Hypothalamus (tissue), 51 donors: ENCODE measurements at regions not wholly inside any gene's neighbourhood (a gene's known extent, or its start where the extent isn't known, plus 50 kb on each side); places are given as distances from the start of the nearest gene placed in this dataset.

Experiments
- DNase-seq, 51 donors: peaks; one replicate each; lab custom pipeline; 2025; lab: John Stamatoyannopoulos, UW

- DNase-seq = no peak
These were observed 98.6 kb downstream of the FHDC1 start for GRCh38 chr4:153034681-153035080.

DNA sequence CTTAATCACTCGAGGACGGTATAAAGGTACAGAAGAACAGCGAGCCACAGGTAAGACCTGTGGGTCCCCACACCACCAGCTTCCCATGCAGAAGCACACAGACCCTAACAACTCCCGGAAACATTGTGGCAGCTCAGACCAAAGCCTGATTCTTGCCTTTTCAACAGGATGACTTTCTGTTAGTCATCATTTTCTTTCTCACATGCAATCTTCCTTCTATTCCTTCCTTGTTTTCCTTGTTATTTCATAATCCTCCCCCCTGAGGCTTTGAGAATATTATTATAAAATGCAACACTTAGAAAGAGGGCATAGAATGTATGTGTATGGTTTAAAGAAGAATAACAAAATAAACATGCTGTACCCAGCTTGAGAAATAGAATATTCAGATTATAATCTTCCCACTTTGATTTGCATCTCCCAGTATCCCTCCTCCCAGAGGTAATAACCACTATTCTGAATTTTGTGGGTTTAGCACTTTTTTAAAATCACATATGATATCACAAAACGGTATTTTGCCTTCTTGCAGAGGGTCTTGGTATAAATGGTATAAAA is 100.9 kb downstream of the FHDC1 start:
- no peak for DNase-seq

DNA sequence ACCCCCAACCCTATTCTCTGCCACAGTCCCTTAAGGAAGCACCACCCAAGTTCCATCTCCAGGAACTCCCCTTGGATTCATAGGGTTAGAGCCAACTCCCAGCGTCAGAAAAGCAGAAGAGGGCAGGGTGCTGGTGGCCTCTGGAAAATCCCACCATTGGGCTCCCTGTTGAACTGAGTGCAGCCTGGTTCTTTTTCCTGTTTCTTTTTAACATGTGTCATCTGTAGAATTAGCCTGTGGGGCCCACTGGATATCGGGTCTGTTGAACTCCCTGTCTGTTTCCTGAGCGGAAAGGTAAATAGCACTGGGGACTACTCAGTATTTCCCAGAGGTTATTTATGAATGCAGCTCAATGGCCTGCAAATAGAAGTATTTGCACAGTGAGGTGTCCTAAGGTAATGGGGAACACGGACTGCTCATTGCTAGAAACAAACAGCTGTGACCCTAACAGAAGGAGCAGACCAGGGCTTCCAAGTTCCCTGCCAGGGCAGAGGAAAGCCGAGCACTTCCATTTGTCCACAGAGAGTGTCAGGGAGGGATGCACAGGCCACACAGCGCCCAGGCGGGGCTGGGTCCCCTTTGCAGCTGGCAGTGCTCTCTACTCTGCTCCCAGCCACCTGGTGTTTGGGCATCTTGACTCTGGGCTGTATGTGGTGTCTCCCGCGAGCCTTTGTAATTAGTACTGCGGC is 102.6 kb downstream of the FHDC1 start:
- no peak for DNase-seq

GRCh38 chr4:153039542-153040185 is 103.5 kb downstream of the FHDC1 start:
- no peak for DNase-seq

DNA sequence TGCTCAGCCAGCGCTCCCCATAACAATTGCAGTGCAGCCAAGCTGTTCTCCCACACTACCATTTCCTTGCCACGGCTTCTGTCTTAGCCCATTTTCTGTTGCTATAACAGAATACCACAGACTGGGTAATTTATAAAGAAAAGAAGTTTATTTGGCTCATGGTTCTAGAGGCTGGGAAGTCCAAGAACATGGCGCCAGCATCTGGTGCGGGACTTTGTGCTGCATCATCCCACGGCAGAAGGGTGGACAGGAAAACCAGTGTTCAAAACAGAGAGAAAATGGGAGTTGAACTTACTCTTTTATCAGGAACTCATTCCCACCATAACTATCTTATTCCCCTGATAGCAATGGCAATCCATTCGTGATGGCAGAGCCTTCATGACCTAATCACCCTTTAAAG is 104.6 kb downstream of the FHDC1 start:
- DNase-seq = no peak

GRCh38 chr4:153044036-153044435 is 107.9 kb downstream of the FHDC1 start:
- no peak for DNase-seq

DNA sequence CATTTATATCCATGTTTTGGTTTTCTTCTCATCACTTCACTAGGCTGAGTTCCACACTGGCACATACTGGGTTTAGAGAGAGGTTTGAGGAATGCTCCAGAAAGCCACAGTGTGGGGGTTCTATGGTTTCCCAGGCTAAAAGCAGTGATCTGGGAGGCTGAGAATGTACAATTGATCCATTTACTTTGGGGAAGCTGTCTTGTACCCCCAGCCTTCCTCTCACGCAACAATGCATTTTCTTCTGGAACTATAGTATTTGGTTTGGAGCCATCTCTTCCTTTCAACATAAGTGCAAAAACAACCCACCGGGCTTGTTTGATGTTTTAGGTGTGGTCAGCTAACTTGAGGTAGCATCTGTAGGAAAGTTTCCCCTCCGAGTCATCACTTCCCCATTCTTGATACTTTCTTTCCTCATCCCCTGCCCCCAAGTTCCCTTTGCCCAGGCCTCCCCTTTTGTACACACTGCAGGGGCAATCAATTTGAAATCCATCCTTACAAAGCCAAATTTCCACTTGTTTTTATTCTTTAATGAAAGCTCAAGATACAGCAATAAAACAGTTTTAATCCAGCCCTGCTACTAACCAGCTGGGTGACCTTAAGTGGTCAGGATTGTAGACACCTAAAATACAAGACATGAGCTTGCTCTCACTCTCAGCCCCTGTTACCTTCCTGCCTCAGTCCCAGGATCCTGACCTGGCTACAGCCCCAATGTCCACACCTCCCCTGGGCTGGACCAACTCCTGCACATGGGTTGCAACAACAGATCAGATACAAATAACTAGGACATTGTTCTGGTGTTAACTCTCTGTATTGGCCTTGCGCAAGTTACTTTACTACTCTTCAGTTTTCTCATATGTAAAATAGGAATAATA is 109.2 kb downstream of the FHDC1 start:
- DNase-seq = no peak

DNA sequence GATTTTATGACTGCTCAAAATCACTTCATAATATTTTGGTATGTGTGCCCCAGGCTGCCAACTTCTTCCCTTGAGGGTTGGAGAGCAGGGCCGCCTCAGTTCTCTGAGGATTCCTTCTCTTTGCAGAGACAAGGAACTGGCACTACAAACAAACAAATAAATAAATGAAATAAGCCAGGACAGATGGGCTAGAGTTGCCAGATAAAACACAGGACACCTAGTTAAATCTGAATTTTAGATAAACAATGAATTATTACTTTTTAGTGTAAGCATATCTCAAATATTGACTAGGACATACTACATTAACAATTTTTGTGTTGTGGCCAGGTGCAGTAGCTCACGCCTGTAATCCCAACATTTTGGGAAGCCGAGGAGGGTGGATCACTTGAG is 122.5 kb downstream of the FHDC1 start:
- no peak for DNase-seq

DNA sequence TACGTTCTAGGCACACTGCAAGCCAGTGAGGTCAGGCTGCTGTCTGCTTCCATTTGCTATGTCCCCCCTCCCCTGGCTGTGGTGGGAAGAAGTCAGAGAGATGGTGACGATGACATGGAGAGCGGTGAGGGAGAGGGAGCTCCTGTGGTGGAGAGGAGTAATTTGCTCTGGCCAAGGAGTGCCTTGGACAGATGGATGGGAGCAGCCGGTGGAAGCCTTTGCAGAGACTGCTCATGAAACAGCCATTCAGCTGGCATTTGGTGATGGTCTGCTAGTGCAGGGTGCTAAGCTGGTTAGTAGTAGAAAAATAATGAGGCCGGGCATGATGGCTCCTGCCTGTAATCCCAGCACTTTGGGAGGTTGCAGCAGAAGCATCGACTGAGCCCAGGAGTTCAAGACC is 124.1 kb downstream of the FHDC1 start:
- no peak for DNase-seq

- DNase-seq = no peak
These were observed 125.8 kb downstream of the FHDC1 start for GRCh38 chr4:153061971-153062370.

DNA sequence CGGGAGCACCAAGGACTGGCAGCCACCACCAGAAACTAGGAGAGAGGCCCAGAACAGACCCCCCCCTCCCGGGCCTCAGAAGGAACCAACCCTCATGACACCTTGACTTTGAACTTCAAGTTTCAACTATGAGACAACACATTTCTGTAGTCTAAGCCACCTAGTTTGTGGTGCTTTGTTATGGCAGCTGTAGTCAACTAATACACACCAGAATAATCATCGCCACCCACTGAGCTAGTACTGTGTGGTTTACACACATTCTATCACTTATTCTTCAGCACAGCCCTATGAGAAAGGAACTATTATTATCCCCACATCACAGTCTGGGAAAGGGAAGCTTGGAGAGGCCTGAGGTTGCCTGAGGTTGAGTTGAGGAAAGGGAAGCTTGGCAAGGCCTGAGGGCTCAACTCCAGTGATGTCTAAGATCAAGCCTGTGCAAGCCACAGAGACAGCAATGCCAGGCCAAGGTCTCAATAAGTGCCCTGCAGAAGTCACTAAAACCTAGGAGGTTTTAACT is 126.6 kb downstream of the FHDC1 start:
- no peak for DNase-seq

DNA sequence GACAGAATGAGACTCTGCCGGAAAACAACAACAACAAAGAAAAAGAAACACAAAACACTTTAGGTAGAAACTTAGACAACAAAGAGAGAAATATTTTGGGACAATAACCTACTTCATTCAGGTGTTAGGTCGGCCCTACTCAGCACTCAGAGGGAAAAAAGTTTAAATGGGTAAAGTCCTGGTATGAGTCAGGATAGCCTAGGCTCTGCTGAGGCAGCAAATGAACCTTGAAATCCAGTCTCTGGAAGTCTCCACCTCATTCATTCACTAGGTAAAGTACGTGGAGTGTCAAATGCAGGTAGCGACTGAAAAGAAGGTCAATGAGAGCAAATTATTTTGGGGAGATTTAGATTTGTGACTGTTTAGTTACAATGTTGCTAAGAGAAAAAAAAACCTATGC is 127.4 kb downstream of the FHDC1 start:
- DNase-seq = no peak

DNA sequence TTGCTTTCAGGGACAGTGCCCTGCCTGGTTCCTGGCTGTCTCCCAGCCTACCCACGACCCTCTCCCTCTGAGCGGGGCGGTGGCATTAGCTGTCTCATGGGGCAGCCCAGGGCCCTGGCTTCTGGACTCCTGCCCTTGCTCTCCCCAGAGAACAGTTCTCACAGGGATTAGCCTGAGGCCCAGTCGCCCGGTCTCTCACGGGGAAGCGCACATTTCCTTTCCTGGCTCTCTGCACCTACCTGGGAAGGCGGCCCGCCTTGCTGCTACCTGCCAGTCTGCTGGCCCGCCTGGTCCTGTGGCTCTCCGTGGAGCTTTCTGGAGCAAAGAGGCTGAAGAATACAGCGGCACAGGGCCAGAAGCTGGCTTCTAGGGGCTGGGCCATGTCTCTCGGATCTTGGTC is 128.4 kb downstream of the FHDC1 start:
- DNase-seq = no peak

DNA sequence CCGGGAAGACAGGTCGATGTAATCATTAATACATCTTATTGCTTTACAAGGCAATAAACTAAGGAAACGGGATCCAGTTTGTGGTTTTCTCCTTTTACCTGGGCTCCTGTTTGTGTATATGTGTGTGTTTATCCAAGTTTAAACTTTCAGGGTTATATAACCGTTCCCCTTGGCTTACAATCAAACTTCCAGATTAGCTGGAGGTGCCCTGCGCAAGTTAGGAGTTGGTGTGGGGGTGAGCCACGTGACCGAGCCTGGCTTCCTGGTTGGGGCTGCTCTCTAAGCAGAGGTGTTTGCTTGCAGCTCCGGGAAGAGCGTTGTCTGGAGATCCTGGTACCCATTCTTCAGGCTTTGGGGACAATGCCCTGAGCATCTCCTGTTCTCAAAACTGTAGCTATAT is 129.2 kb downstream of the FHDC1 start:
- DNase-seq = no peak

DNA sequence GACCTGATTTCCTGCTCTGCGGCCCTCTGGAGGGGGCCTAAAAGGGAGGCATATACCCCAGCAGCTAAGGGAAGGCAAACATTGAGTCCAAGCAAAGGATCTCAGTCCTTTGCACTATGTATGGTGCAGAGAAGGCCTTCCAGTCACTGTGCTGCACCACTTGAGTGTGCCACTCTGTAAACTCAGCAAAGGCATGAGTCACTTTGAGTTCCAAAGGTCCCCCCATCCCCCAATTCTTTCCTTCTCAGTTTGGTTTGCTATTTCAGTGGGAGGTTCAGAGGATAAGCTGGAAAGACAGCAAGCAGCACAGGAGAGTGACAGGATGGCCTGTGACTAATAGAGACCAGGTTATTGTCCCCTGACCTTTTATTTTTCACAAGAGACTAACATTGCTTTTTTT is 131.3 kb downstream of the FHDC1 start:
- DNase-seq = no peak

DNA sequence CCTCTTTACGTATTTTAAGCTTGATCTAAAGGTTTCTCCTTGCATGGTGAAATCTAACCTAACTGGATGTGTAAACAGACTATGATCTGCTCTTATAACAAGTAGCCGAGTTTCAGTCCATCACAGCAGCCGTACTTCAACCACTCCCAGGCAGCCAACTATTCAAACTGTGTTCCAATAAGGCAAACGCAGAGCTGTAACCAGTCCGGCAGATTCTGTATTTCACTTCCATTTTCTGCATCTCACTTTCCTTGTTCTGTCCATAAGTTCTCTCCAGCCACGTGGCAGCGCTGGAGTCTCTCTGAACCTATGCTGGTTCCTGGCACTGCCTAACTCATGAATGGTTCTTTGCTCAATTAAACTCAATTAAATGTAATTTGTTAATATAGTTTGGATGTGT is 132.6 kb downstream of the FHDC1 start:
- no peak for DNase-seq

DNA sequence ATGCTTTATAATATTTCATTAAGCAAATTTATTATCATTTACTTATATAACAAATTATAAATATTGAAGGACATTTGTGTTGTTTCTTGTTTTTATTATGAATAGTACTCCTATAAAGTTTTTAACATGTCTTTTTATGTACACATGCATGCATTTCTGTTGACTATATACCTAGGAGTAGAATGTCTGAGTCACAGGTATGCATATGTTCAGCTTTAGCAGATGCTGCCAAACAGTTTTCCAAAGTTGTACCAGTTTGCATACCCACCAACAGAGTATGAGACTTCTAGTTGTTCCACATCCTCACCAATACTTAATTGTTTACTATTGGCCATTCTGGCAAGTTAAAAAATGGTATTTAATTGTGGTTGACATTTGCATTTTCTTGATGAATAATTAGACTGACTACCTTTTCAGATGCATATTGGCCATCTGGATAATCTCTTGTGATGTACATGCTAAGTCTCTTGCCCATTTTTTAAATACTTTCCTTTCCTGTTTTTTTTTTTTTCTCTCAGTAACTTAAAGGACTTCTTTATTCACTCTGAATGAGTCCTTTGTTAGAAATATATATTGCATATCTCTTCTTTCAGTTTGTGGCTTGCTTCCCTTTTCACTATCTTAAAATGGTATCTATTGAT is 132.2 kb upstream of the TRIM2 start:
- no peak for DNase-seq

DNA sequence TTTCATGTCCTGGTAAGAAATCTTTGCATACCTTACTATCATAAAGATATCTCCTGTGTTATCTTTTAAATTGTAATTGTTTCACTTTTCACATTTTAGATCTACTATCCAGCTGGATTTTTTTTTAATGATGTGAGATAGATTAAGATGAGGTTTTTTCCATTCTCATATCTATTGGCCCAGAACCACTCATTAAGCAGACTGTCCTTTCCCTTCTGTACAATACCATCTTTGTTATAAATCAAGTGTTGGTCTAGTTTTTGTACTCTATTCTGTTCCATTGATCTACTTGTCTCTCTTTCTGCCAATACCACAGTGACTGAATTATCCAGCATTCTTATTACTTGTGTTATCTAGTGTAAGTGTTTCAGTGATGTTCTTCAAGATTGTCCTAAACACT is 131.6 kb upstream of the TRIM2 start:
- DNase-seq = no peak

- no peak for DNase-seq
These were observed 129.8 kb upstream of the TRIM2 start for GRCh38 chr4:153074486-153074885.

DNA sequence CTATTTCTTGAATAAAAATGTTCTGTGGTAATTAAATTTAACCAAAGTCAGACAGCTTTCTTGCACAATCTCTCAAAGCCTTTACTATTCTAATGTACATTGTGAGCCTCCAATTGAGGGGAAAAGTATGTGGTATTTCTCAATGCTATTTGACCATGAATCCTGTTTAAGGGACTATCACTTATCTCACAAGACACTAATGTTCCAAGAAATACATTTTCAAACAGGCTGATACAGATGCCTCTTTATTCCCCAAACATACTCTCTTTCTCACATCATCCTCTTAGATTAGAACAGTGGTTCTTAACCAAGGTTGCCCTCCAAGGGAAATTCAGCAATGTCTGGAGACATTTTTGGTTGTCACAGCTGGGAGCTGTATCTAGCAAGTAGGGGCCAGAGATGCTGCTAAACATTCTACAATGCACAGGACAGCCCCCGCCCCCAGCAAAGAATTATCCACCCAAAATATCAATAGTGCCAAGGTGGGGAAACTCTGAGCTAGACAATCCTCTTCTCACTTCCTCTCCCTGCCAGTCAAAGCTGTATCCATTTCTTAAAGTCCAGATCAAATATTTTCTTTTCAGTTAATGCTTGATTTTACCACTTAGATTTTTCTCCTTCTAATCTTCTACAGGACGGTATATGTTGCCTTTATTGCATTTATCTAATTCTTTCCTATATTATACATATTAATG is 129.2 kb upstream of the TRIM2 start:
- no peak for DNase-seq
